HepG2 (cell line): ENCODE measurements at regions not wholly inside any gene's neighbourhood (a gene's known extent, or its start where the extent isn't known, plus 50 kb on each side); places are given as distances from the start of the nearest gene placed in this dataset.

Source experiments
- ATAC-seq: fragments of 200-7000 bp; cut with Tn5 transposase; 3 replicates; pipeline ENCODE4 v1.9.1; 2020; ENCODE audit warnings: mild to moderate bottlenecking, moderate library complexity
- BruUV-seq: library from RNA; stranded (reverse); fragments of 400-500 nt; replicated peaks from 2 replicates; lab custom pipeline; 2021; lab: Mats Ljungman, UMichigan
- CTCF ChIA-PET: fragments of 300-600 bp; formaldehyde crosslinking; extraction: SDS; loops from one replicate; lab custom pipeline; 2021; ENCODE audit warnings: low total read pairs, inconsistent platforms, low intra/inter-chr PET ratio; lab: Yijun Ruan, JAX
- POLR2A ChIA-PET: fragments of 350-600 bp; sonication (Branson Sonifier 250); formaldehyde crosslinking; loops from one replicate; lab custom pipeline; 2020; ENCODE audit warnings: antibody characterized with exemption, inconsistent platforms; lab: Yijun Ruan, JAX
- DNase-seq: peaks from one replicate; pipeline ENCODE4 v3.0.0-alpha.2; 2015; ENCODE audit warnings: low spot score
- FAIRE-seq: peaks from 3 replicates; lab custom pipeline; 2011; peaks lifted over from hg19 to GRCh38; lab: Jason Lieb, UNC
- H2AFZ ChIP-seq: one replicate; pipeline ENCODE4 v1.6.1; 2011; ENCODE audit warnings: low read length, inconsistent platforms
- H3K27ac ChIP-seq: fragments of 300-600 bp; 3 replicates; pipeline ENCODE4 v1.8.0; 2011; ENCODE audit warnings: mixed run types, mild to moderate bottlenecking, mixed read lengths, low read length, inconsistent platforms; ENCODE audit not compliant: insufficient read depth; ENCODE audit errors: extremely low read length
- H3K27me3 ChIP-seq, 2 experiments: fragments of 200-600 bp in 1 of 2; 2 replicates in 1 of 2; 3 replicates in 1 of 2; pipeline versions ENCODE4 v1.6.0 to v1.8.0; 2011; ENCODE audit warnings: low read length in 2 of 2, mild to moderate bottlenecking in 2 of 2, moderate library complexity in 2 of 2, inconsistent platforms in 1 of 2; ENCODE audit not compliant: insufficient read depth in 2 of 2, control insufficient read depth in 1 of 2
- H3K36me3 ChIP-seq, 2 experiments: fragments of 200-600 bp in 1 of 2; replicated peaks in 1 of 2; 2 replicates in 1 of 2; 3 replicates in 1 of 2; pipeline versions ENCODE4 v1.5.1 to v1.8.0; 2011; ENCODE audit warnings: low read length in 2 of 2, inconsistent platforms in 1 of 2; ENCODE audit not compliant: insufficient read depth in 2 of 2, control insufficient read depth in 1 of 2
- H3K4me1 ChIP-seq: 2 replicates; pipeline ENCODE4 v1.5.1; 2012; ENCODE audit warnings: low read length, inconsistent platforms; ENCODE audit not compliant: insufficient read depth
- H3K4me2 ChIP-seq: 2 replicates; pipeline ENCODE4 v1.6.0; 2011; ENCODE audit warnings: low read depth, low read length, inconsistent platforms
- H3K4me3 ChIP-seq, 3 experiments: fragments of 200-600 bp in 1 of 3; sonication (generic), shearing (Covaris generic) in 1 of 3; replicated peaks in 1 of 3; 2 replicates each; pipeline ENCODE4 v1.5.1; 2011 to 2016; ENCODE audit warnings: low read length in 3 of 3, inconsistent platforms in 2 of 3, low read depth in 2 of 3, mild to moderate bottlenecking in 2 of 3, control low read depth in 1 of 3, mixed read lengths in 1 of 3; ENCODE audit not compliant: insufficient read depth in 1 of 3
- H3K79me2 ChIP-seq: one replicate; pipeline ENCODE4 v1.6.1; 2011; ENCODE audit warnings: low read length, inconsistent platforms; ENCODE audit not compliant: insufficient read depth
- H3K9ac ChIP-seq: 2 replicates; pipeline ENCODE4 v1.6.0; 2011; ENCODE audit warnings: mild to moderate bottlenecking, low read depth, low read length, inconsistent platforms; ENCODE audit not compliant: insufficient read depth
- H3K9me3 ChIP-seq: 2 replicates; pipeline ENCODE4 v1.5.1; 2012; ENCODE audit warnings: mild to moderate bottlenecking, low read length
- H4K20me1 ChIP-seq: 2 replicates; pipeline ENCODE4 v1.6.0; 2011; ENCODE audit warnings: inconsistent platforms, mild to moderate bottlenecking, low read length, moderate library complexity; ENCODE audit not compliant: insufficient read depth
- ERF ChIP-seq: IDR thresholded peaks from 2 replicates; pipeline ENCODE4 v1.6.1; 2018; ENCODE audit warnings: missing biosample characterization, missing genetic modification reagents
- KDM6A ChIP-seq: IDR thresholded peaks from 2 replicates; pipeline ENCODE4 v1.6.1; 2016; ENCODE audit warnings: low read depth
- MAFF ChIP-seq: IDR thresholded peaks from 2 replicates; pipeline ENCODE4 v1.6.1; 2011; ENCODE audit warnings: low read depth, low read length, improper control_type of control experiment
- MAFK ChIP-seq, 2 experiments: IDR thresholded peaks in 1 of 2; conservative IDR thresholded peaks in 1 of 2; 2 replicates each; pipeline ENCODE4 v1.6.1; 2011; ENCODE audit warnings: improper control_type of control experiment in 2 of 2, low read length in 2 of 2
- MXI1 ChIP-seq: IDR thresholded peaks from 3 replicates; pipeline ENCODE4 v1.6.1; 2012; ENCODE audit warnings: low read depth, low read length, inconsistent platforms, borderline replicate concordance
- SPEN ChIP-seq: sonication (generic); formaldehyde crosslinking; IDR thresholded peaks from 2 replicates; pipeline ENCODE4 v1.5.1; 2020; ENCODE audit warnings: low read depth, mild to moderate bottlenecking, missing genetic modification reagents
- TCF7 ChIP-seq: sonication (generic); IDR thresholded peaks from 2 replicates; pipeline ENCODE4 v1.6.1; 2016; ENCODE audit warnings: antibody characterized with exemption, low read depth
- ZFY ChIP-seq: sonication (generic); formaldehyde crosslinking; IDR thresholded peaks from 2 replicates; pipeline ENCODE4 v1.4.0; 2020; ENCODE audit warnings: missing genetic modification reagents
- ZNF253 ChIP-seq: sonication (generic); formaldehyde crosslinking; IDR thresholded peaks from 2 replicates; pipeline ENCODE4 v1.8.0; 2022; ENCODE audit warnings: mild to moderate bottlenecking, missing genetic modification reagents, borderline replicate concordance
- ZNF460 ChIP-seq: sonication (generic); formaldehyde crosslinking; IDR thresholded peaks from 2 replicates; pipeline ENCODE4 v1.5.1; 2020; ENCODE audit warnings: missing genetic modification reagents, mild to moderate bottlenecking, borderline replicate concordance
- WGBS: methylation state at CpG from one replicate; pipeline ENCODE4 v1.1.6; 2017; ENCODE audit warnings: low lambda C conversion rate; 5-methylcytosine and 5-hydroxymethylcytosine counted together
- in situ Hi-C: cut with HindIII; loops from 2 replicates; pipeline ENCODE4 v1.10.0; 2017; ENCODE audit warnings: low pct_unique_long_range_greater_than_20kb; ENCODE audit not compliant: extremely low pct_ligation_motif_present
- intact Hi-C: fragments of 100-400 bp; cut with micrococcal nuclease; formaldehyde crosslinking; loops from one replicate; pipeline ENCODE4 v1.10.0; 2022; ENCODE audit not compliant: unreplicated experiment
- TF ChIP-seq, protein P1 (sequence below): IDR thresholded peaks from 2 replicates; pipeline ENCODE4 v1.6.1; 2018; ENCODE audit warnings: missing genetic modification reagents, mild to moderate bottlenecking, missing compliant biosample characterization

DNA sequence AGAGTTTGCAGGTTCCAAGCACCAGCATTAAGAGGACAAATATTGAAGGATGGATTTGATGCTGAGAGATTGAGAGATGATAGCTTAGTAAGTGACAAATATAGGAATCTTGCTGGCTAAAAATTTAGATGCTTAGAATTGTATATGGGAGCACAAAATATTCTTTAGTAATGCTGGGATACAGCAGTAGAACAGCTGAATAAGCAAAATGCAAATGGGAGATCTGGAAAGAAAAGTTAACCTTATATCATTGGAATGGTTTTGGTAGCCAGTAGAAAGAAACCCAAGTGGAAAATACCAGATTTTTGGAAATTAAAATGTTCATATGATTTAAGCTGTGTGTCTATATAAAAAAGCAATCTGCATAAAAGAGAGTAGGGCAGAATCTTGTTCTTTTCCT, 308.6 kb upstream of the CPEB2 start:
- ChIA-PET CTCF (no interaction called here), POLR2A (no interaction called here)
- H3K4me3 ChIP-seq = no peak overlapping the region
- H3K27me3 ChIP-seq = no peaks in the 10 kb centered on the region
- intact Hi-C loops (no loop called here), in situ Hi-C loops (no loop called here)
- no peaks in the 10 kb centered on the region for H3K36me3 ChIP-seq
- H3K9ac ChIP-seq = no peak overlapping the region
- no peak overlapping the region for H2AFZ ChIP-seq
- FAIRE-seq = no peak
- BruUV-seq = no TSS peak
- ATAC-seq = no peak
- H3K4me2 ChIP-seq = no peak overlapping the region
- TF ChIP-seq MAFF (peak; percentile 57; the same call in 1 of the 2 replicates), MXI1 (no peak), MAFK (conservative IDR thresholded peaks at IDR 0.05 in 1 of 2, IDR thresholded peaks at IDR 0.05 in 1 of 2; ENCODE audit: low read length in 2 of 2) (peak in 1 of 2 experiments; percentile 75; a peak in 2 of 4 replicates)
- no peak overlapping the region for H3K27ac ChIP-seq
- H3K4me1 ChIP-seq = no peaks in the 10 kb centered on the region
- no peak for DNase-seq
- no peaks in the 10 kb centered on the region for H3K79me2 ChIP-seq
- H4K20me1 ChIP-seq = no peaks in the 10 kb centered on the region
- H3K9me3 ChIP-seq = peaks cover 85% of the 10 kb centered on the region

DNA sequence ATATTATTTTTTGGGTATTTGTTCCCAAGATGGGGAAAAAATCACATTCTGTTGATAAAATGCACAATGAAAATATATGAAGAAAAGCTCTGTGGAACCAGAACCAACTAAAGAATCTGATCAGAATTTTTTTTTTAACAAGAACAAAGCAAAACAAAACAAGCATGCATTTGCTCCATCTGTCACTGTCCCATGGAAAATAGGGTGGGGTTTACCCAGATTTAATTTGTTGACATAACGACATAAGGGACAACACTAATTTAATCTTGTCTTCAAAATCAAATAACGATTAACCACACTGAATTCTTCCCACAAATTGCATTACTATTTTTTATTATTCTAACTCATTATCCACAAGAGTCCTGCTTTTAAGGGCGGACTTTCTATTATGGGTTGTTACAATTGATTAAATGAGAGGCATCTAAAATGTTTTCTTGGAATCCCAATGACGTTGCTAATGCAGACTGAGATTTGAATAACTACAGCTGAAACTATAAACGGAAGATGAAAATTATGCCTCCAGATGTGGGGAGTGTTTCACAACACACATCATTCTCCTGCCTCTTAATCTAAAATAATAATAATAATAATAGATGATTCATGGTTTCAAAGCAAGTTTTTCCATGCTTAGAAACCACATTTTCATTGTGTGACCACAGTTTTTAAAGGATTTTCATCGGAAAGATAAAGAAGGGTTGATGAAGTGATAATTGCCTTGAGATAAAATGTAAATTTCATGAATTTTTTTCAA, 307.0 kb upstream of the CPEB2 start:
- no peaks in the 10 kb centered on the region for H3K4me1 ChIP-seq
- POLR2A ChIA-PET = no interaction called here
- TF ChIP-seq, protein P1, sequence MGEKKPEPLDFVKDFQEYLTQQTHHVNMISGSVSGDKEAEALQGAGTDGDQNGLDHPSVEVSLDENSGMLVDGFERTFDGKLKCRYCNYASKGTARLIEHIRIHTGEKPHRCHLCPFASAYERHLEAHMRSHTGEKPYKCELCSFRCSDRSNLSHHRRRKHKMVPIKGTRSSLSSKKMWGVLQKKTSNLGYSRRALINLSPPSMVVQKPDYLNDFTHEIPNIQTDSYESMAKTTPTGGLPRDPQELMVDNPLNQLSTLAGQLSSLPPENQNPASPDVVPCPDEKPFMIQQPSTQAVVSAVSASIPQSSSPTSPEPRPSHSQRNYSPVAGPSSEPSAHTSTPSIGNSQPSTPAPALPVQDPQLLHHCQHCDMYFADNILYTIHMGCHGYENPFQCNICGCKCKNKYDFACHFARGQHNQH (CRISPR knock-in tag) = no peak
- no peak for TF ChIP-seq ZNF253 (CRISPR knock-in tag)
- TF ChIP-seq ZNF460 (CRISPR knock-in tag) = no peak
- TF ChIP-seq ZFY (CRISPR knock-in tag) = no peak
- no peak for TF ChIP-seq TCF7
- TF ChIP-seq KDM6A (CRISPR knock-in tag) = no peak
- no peak for TF ChIP-seq SPEN (CRISPR knock-in tag)
- no peak for TF ChIP-seq ERF (CRISPR knock-in tag)
- no peak overlapping the region for H3K27ac ChIP-seq
- no peak overlapping the region for H3K9ac ChIP-seq
- H3K4me3 ChIP-seq = no peak overlapping the region
- no peak for ATAC-seq
- BruUV-seq = no TSS peak
- no peak overlapping the region for H2AFZ ChIP-seq
- peaks cover 78% of the 10 kb centered on the region for H3K9me3 ChIP-seq
- in situ Hi-C loops = no loop called here
- no peaks in the 10 kb centered on the region for H4K20me1 ChIP-seq
- H3K36me3 ChIP-seq = no peaks in the 10 kb centered on the region
- no peak overlapping the region for H3K4me2 ChIP-seq
- FAIRE-seq = no peak
- intact Hi-C loops = no loop called here
- CTCF ChIA-PET = no interaction called here
- no peak for DNase-seq
- H3K79me2 ChIP-seq = no peaks in the 10 kb centered on the region
- H3K27me3 ChIP-seq = no peaks in the 10 kb centered on the region
- WGBS = under 1% methylated on average over 6 of the region's 6 CpGs
